PC-9 (cell line): ENCODE measurements at regions not wholly inside any gene's neighbourhood (a gene's known extent, or its start where the extent isn't known, plus 50 kb on each side); places are given as distances from the start of the nearest gene placed in this dataset.

Experiments used
- EZH2 ChIP-seq: fragments of 200-600 bp; sonication (generic); IDR thresholded peaks from 2 replicates; pipeline ENCODE4 v1.8.0; 2017; ENCODE audit warnings: antibody characterized with exemption, low read depth
- TF ChIP-seq, protein P1 (sequence below): fragments of 200-600 bp; sonication (generic); conservative IDR thresholded peaks from 2 replicates; pipeline ENCODE4 v1.6.1; 2017; ENCODE audit warnings: mixed run types, antibody characterized with exemption, mild to moderate bottlenecking, moderate library complexity

DNA sequence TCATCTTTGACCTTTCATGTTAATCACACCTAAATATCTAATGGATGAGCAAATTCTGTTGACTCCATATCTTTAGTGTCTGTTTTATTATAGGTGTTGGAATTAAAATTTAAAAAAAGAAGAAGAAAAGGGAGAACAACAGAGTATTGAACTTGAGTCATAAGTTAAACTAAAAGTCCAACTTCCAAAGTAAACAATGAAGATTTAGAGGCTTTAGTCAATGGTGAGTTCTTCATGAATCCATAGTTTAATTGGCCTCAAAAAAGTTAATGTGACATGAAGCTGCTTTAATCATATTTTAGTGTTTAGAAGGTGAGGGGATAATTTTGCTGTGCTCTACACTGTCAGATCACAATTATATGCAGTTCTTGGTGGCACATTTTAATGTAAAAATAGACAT is 288.2 kb upstream of the RORA start:
- TF ChIP-seq, protein P1, sequence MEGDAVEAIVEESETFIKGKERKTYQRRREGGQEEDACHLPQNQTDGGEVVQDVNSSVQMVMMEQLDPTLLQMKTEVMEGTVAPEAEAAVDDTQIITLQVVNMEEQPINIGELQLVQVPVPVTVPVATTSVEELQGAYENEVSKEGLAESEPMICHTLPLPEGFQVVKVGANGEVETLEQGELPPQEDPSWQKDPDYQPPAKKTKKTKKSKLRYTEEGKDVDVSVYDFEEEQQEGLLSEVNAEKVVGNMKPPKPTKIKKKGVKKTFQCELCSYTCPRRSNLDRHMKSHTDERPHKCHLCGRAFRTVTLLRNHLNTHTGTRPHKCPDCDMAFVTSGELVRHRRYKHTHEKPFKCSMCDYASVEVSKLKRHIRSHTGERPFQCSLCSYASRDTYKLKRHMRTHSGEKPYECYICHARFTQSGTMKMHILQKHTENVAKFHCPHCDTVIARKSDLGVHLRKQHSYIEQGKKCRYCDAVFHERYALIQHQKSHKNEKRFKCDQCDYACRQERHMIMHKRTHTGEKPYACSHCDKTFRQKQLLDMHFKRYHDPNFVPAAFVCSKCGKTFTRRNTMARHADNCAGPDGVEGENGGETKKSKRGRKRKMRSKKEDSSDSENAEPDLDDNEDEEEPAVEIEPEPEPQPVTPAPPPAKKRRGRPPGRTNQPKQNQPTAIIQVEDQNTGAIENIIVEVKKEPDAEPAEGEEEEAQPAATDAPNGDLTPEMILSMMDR = no peak
- TF ChIP-seq EZH2 = no peak
